ENCODE measurements at regions not wholly inside any gene's neighbourhood (a gene's known extent, or its start where the extent isn't known, plus 50 kb on each side); places are given as distances from the start of the nearest gene placed in this dataset.

DNA sequence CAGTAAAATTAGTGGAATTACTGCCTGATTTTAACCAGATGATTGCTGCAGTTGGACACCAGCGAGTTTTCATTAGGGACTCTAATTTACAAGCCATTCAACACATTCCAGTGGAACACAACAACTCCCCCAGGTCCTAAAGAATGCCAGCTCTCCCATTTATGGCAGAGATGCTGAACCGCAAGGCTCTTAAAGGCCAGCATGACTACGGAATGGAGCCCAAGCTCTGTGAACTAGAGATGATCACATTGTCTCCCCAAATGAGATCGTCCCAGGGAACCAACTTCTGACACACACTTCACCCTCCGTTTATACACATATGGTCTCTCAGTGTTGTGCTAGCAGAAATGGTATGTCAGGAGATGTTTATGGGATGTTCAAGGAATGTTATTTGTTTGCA lies 446.2 kb upstream of the NR2F2 start:
- TF ChIP-seq, protein P1, sequence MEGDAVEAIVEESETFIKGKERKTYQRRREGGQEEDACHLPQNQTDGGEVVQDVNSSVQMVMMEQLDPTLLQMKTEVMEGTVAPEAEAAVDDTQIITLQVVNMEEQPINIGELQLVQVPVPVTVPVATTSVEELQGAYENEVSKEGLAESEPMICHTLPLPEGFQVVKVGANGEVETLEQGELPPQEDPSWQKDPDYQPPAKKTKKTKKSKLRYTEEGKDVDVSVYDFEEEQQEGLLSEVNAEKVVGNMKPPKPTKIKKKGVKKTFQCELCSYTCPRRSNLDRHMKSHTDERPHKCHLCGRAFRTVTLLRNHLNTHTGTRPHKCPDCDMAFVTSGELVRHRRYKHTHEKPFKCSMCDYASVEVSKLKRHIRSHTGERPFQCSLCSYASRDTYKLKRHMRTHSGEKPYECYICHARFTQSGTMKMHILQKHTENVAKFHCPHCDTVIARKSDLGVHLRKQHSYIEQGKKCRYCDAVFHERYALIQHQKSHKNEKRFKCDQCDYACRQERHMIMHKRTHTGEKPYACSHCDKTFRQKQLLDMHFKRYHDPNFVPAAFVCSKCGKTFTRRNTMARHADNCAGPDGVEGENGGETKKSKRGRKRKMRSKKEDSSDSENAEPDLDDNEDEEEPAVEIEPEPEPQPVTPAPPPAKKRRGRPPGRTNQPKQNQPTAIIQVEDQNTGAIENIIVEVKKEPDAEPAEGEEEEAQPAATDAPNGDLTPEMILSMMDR (IDR thresholded peaks at IDR 0.05) = no peak
- TF ChIP-seq POLR2AphosphoS5 (IDR thresholded peaks at IDR 0.05) = no peak
